22Rv1 (cell line): ENCODE measurements at regions not wholly inside any gene's neighbourhood (a gene's known extent, or its start where the extent isn't known, plus 50 kb on each side); places are given as distances from the start of the nearest gene placed in this dataset.

Experiments
- H3K27ac ChIP-seq: fragments of 450-650 bp; 2 replicates; pipeline ENCODE4 v1.5.1; 2017
- ZFX ChIP-seq: fragments of 450-650 bp; IDR thresholded peaks from 2 replicates; pipeline ENCODE4 v1.6.1; 2017; ENCODE audit warnings: antibody characterized with exemption, borderline replicate concordance
- TF ChIP-seq, protein P1 (sequence below): fragments of 450-650 bp; IDR thresholded peaks from 2 replicates; pipeline ENCODE4 v1.5.1; 2017; ENCODE audit warnings: mild to moderate bottlenecking

DNA sequence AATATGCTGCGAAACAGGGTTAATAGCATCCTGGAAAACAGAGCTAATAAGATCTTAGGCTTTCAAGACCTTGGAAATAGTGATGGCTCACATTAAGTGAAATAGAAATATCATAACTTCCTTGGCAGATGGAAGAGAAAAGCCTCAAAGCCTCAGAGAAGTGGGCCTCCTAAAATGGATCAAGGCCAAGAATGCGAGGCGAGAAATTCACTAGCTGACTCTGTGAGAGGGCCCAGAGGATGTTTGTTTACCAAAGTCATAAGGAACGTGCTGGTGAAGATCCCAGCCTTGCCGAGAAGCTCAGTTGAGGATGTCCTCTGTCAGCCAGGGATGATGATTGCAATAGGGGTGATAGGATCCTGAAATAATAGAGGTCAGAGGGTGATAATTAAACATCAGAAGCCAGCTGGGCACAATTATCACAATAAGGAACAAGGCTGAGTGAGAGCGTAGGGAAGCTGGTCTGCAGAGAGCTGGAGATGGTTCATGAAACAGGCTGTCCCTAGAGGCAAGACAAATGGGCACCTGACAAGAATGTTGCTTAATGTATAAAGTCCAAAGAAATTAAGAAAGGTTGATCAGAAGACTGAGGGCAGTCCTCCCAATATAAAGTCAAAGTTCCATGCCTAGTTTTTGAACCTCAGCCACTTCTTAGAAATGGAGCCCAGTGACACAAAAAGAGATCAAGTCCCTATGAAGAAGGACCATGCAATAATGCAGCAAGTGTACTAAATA lies 101.7 kb upstream of the COG2 start:
- no peak overlapping the region for H3K27ac ChIP-seq
- TF ChIP-seq ZFX = no peak
- TF ChIP-seq, protein P1, sequence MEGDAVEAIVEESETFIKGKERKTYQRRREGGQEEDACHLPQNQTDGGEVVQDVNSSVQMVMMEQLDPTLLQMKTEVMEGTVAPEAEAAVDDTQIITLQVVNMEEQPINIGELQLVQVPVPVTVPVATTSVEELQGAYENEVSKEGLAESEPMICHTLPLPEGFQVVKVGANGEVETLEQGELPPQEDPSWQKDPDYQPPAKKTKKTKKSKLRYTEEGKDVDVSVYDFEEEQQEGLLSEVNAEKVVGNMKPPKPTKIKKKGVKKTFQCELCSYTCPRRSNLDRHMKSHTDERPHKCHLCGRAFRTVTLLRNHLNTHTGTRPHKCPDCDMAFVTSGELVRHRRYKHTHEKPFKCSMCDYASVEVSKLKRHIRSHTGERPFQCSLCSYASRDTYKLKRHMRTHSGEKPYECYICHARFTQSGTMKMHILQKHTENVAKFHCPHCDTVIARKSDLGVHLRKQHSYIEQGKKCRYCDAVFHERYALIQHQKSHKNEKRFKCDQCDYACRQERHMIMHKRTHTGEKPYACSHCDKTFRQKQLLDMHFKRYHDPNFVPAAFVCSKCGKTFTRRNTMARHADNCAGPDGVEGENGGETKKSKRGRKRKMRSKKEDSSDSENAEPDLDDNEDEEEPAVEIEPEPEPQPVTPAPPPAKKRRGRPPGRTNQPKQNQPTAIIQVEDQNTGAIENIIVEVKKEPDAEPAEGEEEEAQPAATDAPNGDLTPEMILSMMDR = no peak

DNA sequence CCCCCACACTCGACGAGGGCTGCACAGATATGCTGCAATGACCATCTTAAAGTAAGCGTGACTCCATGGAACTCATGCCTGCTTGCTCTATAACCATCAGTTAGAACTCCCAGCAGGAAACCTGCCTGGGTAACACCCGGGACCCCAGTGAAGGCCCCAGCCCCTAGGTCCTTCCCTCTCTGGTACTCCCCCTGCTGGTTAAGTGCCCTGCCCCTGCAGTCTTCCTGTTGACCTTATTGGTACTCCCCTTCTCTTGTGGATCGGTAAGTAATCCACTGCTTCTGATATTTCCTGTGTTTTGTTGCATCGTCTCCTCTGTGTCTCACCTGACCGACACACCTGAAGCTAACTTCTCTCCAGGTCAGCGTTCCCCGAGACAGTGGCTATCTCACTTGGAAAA lies 104.8 kb upstream of the COG2 start:
- no peak for TF ChIP-seq ZFX
- TF ChIP-seq, protein P1 = peak; percentile 30
- no peak overlapping the region for H3K27ac ChIP-seq

DNA sequence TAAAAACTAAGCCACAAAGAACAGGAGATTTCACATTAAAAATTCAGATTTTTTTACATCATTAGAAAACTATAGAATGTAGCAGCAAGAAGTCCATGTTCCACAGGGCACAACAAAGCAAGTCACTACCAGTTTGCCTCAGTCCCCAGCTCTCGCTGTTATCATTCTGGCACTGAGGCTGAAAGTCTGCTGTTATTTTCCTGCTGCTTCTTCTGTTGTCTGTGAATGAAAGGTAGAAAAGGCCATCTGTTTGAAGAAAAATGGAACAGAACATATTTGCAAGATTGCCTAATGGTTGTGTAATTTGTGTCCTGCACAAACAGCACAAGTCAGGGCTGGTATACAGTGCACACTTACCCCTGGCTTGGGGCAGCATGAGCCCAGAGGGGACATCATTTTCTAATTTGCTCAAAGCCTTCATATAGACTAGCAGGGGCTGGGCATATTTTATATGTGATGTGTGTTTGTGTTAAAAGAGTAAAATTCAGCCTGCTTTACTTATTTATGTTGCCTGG lies 105.6 kb upstream of the COG2 start:
- TF ChIP-seq, protein P1 = no peak
- no peak for TF ChIP-seq ZFX
- no peak overlapping the region for H3K27ac ChIP-seq

DNA sequence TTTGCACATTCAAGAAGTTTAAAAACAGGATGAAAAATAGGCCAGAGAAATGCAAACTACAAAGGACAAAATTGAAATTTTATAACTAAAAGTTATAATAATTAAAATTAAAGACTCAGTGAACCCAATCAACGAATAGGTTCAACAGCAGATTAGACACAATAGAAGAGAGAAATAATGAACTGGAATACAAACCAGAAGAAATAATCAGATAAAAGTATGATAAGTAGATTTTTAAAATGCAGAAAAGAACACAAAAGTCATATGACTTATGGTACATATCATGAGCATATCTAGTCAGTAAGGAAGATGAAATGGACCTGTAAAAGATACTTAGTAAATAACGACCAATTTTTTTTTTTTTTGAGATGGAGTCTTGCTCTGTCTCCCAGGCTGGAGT lies 108.1 kb upstream of the COG2 start:
- no peak overlapping the region for H3K27ac ChIP-seq
- no peak for TF ChIP-seq ZFX
- TF ChIP-seq, protein P1 = no peak

DNA sequence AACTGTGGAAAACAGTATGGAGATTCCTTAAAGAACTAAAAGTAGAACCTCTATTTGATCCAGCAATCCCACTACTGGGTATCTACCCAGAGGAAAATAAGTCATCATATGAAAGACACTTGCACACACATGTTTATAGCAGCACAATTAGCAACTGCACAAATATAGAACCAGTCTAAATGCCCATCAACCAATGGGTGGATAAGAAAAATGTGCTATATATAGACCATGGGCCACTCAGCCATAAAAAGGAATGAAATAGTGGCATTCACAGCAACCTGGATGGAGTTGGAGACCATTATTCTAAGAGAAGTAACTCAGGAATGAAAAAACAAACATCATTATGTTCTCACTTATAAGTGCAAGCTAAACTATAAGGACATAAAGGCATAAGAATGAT lies 105.0 kb upstream of the PGBD5 start:
- H3K27ac ChIP-seq = no peak overlapping the region
- TF ChIP-seq, protein P1 = no peak
- TF ChIP-seq ZFX = no peak

DNA sequence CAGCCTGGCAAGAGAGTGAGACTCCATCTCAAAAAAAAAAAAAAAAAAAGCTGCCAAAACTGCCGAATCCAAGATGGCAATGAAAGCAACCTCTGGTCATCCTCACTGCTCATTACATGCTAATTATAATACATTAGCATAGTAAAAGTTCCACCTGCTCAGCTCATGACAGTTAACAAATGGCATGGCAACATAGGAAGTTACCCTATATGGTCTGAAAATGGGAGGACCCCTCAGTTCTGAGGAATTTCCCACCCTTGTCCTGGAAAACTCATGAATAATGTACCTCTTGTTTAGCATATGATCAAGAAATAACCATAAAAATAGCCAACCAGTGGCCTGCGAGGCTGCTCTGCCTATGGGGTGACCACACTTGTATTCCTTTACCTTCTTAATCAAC lies 93.1 kb upstream of the PGBD5 start:
- H3K27ac ChIP-seq = no peak overlapping the region
- no peak for TF ChIP-seq ZFX
- TF ChIP-seq, protein P1 = no peak

DNA sequence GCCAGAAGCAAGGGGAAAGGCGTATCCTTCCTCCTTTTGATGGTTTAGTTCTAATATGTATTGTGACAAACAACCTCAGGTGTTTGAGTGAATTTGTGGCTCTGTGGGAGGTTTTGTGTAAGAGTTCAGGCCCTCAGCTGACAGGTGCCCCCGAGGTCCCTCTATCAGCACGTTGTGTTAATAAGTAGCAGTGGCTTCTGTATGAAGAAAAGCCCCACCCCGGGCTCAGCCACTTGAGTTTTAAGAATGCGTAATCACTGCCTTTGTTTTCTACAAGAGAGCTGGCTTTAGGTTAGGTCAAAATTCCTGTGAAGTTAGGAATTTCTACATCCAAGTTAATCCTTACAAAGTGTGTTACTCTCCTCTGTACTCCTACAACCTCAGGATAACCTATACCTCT lies 92.4 kb upstream of the PGBD5 start:
- no peak for TF ChIP-seq ZFX
- TF ChIP-seq, protein P1 = no peak
- H3K27ac ChIP-seq = no peak overlapping the region
